GM10248 (cell line): ENCODE measurements at regions not wholly inside any gene's neighbourhood (a gene's known extent, or its start where the extent isn't known, plus 50 kb on each side); places are given as distances from the start of the nearest gene placed in this dataset.

Source experiments
- CTCF ChIA-PET: fragments of 300-600 bp; sonication (Branson Sonifier 250); formaldehyde crosslinking; extraction: SDS; loops from one replicate; lab custom pipeline; 2021; ENCODE audit warnings: antibody characterized with exemption; lab: Yijun Ruan, JAX
- POLR2A ChIA-PET: fragments of 350-650 bp; sonication (Branson Sonifier 250); formaldehyde crosslinking; extraction: SDS; loops from one replicate; lab custom pipeline; 2020; ENCODE audit warnings: antibody characterized with exemption; lab: Yijun Ruan, JAX
- DNase-seq: peaks from one replicate; pipeline ENCODE4 v3.0.0; 2012; ENCODE audit errors: extremely low spot score
- TF ChIP-seq, protein P1 (sequence below): IDR thresholded peaks from 2 replicates; pipeline ENCODE4 v1.5.1; 2012; ENCODE audit warnings: mild to moderate bottlenecking, low read depth; ENCODE audit errors: extremely low read depth, missing control alignments, control extremely low read depth

DNA sequence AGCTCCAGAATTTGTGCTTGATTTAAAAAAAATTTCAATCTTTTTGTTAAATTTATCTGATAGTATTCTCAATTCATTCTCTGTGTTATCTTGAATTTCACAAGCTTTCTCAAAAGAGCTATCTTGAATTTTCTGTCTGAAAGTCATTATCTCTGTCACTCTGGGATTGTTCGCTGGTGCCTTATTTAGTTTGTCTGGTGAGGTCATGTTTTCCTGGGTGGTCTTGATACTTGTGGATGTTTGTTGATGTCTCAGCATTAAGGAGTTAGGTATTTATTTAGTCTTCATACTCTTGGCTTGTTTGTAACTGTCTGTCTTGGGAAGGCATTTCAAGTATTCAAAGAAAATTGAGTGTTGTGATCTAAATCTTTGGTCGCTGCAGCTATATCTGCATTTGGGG is 106.3 kb downstream of the TNFSF13B start:
- CTCF ChIA-PET = interaction anchor here (1.2 kb wide), 1 partner anchor 464 kb away, joined by 3 read pairs; no protein-coding TSS in a partner anchor
- POLR2A ChIA-PET = no interaction called here
- no peak for DNase-seq
- TF ChIP-seq, protein P1, sequence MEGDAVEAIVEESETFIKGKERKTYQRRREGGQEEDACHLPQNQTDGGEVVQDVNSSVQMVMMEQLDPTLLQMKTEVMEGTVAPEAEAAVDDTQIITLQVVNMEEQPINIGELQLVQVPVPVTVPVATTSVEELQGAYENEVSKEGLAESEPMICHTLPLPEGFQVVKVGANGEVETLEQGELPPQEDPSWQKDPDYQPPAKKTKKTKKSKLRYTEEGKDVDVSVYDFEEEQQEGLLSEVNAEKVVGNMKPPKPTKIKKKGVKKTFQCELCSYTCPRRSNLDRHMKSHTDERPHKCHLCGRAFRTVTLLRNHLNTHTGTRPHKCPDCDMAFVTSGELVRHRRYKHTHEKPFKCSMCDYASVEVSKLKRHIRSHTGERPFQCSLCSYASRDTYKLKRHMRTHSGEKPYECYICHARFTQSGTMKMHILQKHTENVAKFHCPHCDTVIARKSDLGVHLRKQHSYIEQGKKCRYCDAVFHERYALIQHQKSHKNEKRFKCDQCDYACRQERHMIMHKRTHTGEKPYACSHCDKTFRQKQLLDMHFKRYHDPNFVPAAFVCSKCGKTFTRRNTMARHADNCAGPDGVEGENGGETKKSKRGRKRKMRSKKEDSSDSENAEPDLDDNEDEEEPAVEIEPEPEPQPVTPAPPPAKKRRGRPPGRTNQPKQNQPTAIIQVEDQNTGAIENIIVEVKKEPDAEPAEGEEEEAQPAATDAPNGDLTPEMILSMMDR = no peak

DNA sequence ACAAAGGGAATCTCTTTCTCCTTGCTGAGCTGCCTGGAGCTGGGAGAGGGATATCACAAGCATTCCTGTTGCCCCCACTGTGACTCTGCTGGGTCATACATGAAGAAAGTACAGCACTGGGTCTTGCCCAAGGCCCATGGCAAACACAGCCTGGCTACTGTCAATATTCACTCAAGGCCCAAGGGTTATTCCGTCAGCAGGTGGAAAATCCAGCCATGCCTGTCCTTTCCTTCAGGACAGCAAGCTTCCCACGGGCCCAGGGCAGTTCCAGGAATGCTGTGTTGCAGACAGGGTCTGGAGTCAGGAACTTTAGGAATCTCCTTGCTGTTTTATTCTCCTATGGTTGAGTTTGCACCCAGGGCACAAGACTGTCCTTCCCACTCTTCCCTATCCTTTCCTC is 106.8 kb downstream of the TNFSF13B start:
- no peak for DNase-seq
- ChIA-PET POLR2A (no interaction called here), CTCF (no interaction called here)
- TF ChIP-seq, protein P1 = no peak

DNA sequence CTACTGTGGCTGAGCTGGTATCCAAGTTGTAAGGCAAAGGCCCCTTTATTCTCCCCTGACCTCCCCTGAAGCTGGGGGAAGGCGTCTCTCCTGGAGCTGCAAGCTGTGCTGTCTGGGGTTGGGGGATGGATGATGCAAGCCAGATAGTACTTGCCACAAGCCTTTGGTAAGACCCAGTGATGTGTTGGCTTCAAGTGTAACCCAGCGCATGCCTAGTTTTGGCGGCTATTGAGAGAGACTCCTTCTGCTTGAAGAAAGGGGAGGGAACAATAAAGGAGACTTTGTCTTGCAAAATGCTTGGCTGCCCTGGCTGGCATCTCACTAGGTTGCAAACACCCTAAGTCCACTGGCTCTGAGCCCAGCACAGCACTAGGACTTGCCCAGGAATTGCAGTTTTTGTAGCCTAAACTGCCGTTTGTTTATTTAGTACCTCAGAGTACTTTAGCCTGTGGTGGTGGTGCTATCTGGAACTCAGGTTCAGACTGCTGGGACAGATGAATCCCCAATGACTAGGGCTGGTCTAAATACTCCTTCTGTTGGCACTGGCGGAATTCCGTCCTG is 108.2 kb downstream of the TNFSF13B start:
- DNase-seq = no peak
- ChIA-PET POLR2A (no interaction called here), CTCF (no interaction called here)
- TF ChIP-seq, protein P1 = no peak

DNA sequence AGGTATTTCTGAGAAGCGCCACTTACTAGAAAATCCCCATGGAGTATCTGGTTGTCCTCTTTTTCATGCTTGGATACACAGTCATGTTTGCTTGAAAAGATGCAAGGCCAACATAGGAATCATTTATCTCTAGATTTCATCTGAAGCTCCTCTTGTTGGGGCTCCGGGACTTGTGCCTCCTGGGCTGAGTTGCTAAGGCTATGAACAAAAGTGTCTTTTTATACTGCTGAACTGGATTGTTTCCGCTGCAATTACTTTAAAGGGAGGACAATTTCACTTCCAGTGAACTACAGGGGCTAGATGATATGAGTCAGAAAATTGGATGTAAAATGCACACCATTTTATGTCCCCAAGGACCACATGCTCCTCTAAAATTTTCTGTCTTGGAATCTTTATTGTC is 114.1 kb downstream of the TNFSF13B start:
- no peak for DNase-seq
- TF ChIP-seq, protein P1 = no peak
- POLR2A ChIA-PET = no interaction called here
- CTCF ChIA-PET = interaction anchor here (1.3 kb wide), 1 partner anchor 14 kb away, joined by 3 read pairs; no protein-coding TSS in a partner anchor

DNA sequence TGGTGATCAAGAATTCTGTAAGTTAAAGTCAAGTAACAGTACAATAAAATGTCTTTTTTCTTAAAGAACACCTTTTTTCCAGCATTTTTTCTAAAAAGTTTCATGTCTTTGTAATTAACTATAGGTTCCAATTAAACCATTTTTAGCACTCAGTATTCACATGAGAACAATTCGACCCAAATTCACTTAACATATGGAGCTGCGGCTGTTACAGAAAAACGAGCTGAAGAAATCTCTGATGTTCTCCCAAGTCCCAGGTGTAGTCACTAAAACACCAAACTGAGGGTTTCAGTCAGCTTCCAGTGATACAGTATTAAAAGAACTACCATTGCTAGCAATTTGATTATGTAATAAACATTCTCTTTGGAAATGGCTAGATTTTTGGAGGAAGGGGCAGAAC is 117.6 kb downstream of the TNFSF13B start:
- POLR2A ChIA-PET = no interaction called here
- CTCF ChIA-PET = interaction anchor here (1.0 to 1.2 kb wide), 2 partner anchors 18 to 29 kb away, joined by 3 read pairs; no protein-coding TSS in a partner anchor
- no peak for DNase-seq
- TF ChIP-seq, protein P1 = no peak

DNA sequence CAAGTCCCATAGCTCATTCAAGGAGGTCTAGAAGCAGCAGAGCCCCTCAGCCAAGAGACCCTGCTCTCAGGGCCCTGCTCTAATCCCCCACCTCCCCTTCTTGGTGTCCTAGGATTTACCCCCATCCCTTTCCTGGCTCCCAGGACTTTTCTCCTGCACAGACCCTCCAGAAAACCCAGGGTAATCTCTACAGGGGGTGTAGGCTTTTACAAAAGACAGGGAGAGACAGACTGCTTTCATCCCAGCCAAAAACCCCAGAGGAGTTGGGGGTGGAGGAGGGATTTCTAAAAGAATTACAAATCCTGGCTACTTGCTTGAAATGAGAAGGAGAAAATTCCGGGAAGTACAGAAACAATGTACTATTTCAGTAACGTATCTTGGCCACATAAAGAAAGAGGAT is 133.3 kb downstream of the TNFSF13B start:
- TF ChIP-seq, protein P1 = no peak
- no peak for DNase-seq
- POLR2A ChIA-PET = no interaction called here
- CTCF ChIA-PET = interaction anchor here (1.2 kb wide), 1 partner anchor 22 kb away, joined by 3 read pairs; no protein-coding TSS in a partner anchor
